Breast epithelium (tissue), 4 donors: ENCODE measurements at regions not wholly inside any gene's neighbourhood (a gene's known extent, or its start where the extent isn't known, plus 50 kb on each side); places are given as distances from the start of the nearest gene placed in this dataset.

ENCODE experiments used
- DNase-seq, 2 donors: peaks; one replicate each; pipeline ENCODE4 v3.0.0-alpha.2; 2019; ENCODE audit warnings: low spot score in 2 of 2
- H3K27ac ChIP-seq, 2 donors: fragments of 200-600 bp; sonication (generic) in 1 of 2; one replicate each; pipeline ENCODE4 v1.5.1; 2016 to 2019; ENCODE audit warnings: mild to moderate bottlenecking in 1 of 2
- H3K27me3 ChIP-seq, 2 donors: fragments of 200-600 bp; sonication (generic) in 1 of 2; one replicate each; pipeline versions ENCODE4 v1.5.1 to v1.6.0; 2017 to 2019; ENCODE audit warnings: control low read depth in 1 of 2, mild to moderate bottlenecking in 1 of 2
- H3K36me3 ChIP-seq: fragments of 200-600 bp; one replicate; pipeline ENCODE4 v1.5.1; 2019
- H3K4me1 ChIP-seq, 2 donors: fragments of 200-600 bp; sonication (generic); one replicate each; pipeline ENCODE4 v1.5.1; 2016 to 2019; ENCODE audit warnings: control low read depth in 1 of 2
- H3K4me3 ChIP-seq, 3 donors: fragments of 200-600 bp; sonication (generic); 1 replicate in 2 of 3; 2 replicates in 1 of 3; pipeline ENCODE4 v1.5.1; 2016 to 2019; ENCODE audit warnings: mild to moderate bottlenecking in 3 of 3, moderate library complexity in 2 of 3
- H3K9me3 ChIP-seq, 2 donors: fragments of 200-600 bp; sonication (generic) in 1 of 2; one replicate each; pipeline ENCODE4 v1.5.1; 2016 to 2019; ENCODE audit warnings: control low read depth in 1 of 2
- POLR2A ChIP-seq: fragments of 450-650 bp; IDR thresholded peaks from one replicate; pipeline ENCODE4 v1.6.1; 2016; ENCODE audit warnings: antibody characterized with exemption, mild to moderate bottlenecking, moderate library complexity
- POLR2AphosphoS5 ChIP-seq, 3 donors: sonication (generic); formaldehyde crosslinking; IDR thresholded peaks; one replicate each; pipeline ENCODE4 v1.6.1; 2017; ENCODE audit warnings: antibody characterized with exemption in 3 of 3
- intact Hi-C: fragments of 100-400 bp; cut with DNase I; formaldehyde crosslinking; loops from one replicate; pipeline ENCODE4 v1.15.1; 2023; ENCODE audit warnings: low total_unique reads
- TF ChIP-seq, protein P1 (sequence below), 3 donors: fragments of 450-650 bp; IDR thresholded peaks; one replicate each; pipeline ENCODE4 v1.5.1; 2016 to 2017; ENCODE audit warnings: antibody characterized with exemption in 3 of 3, mild to moderate bottlenecking in 3 of 3, moderate library complexity in 3 of 3

- intact Hi-C loops = no loop called here
- Histone ChIP-seq H3K4me1 (no peaks in the 10 kb centered on the region), H3K27ac (no peak overlapping the region), H3K4me3 (no peak overlapping the region), H3K9me3 (peaks cover 0 to 11% of the 10 kb centered on the region in 2 donors), H3K36me3 (no peaks in the 10 kb centered on the region), H3K27me3 (no peaks in the 10 kb centered on the region)
- DNase-seq = no peak
- TF ChIP-seq POLR2A (no peak), POLR2AphosphoS5 (IDR thresholded peaks at IDR 0.05) (no peak)
- TF ChIP-seq, protein P1, sequence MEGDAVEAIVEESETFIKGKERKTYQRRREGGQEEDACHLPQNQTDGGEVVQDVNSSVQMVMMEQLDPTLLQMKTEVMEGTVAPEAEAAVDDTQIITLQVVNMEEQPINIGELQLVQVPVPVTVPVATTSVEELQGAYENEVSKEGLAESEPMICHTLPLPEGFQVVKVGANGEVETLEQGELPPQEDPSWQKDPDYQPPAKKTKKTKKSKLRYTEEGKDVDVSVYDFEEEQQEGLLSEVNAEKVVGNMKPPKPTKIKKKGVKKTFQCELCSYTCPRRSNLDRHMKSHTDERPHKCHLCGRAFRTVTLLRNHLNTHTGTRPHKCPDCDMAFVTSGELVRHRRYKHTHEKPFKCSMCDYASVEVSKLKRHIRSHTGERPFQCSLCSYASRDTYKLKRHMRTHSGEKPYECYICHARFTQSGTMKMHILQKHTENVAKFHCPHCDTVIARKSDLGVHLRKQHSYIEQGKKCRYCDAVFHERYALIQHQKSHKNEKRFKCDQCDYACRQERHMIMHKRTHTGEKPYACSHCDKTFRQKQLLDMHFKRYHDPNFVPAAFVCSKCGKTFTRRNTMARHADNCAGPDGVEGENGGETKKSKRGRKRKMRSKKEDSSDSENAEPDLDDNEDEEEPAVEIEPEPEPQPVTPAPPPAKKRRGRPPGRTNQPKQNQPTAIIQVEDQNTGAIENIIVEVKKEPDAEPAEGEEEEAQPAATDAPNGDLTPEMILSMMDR (IDR thresholded peaks at IDR 0.05) = no peak
Measured at GRCh38 chr6:106767271-106767670, 137.9 kb downstream of the QRSL1 start.

DNA sequence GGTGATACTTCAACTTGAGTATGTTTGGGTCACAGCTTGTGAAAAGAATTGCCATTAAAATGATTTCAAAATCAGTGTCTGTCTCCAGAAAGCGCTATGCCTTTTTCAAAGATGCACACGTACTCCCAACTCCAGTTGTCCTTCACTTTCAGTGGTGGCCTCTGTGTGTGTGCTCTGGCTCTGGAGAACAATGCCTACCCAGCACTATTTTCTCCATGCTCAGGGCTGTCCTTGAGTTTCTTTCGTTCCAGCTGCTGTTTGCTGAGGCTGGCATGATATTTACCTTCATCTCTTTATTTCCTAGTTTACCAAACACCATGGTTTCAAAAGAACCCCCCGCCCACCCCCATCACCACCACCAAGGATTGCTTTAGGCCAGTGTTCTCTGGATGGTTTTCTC is 136.8 kb downstream of the QRSL1 start:
- peaks cover 0 to 11% of the 10 kb centered on the region in 2 donors for H3K9me3 ChIP-seq

GRCh38 chr6:106765496-106765895 is 136.1 kb downstream of the QRSL1 start:
- H3K9me3 ChIP-seq = peaks cover 0 to 11% of the 10 kb centered on the region in 2 donors
- DNase-seq = no peak
- no peaks in the 10 kb centered on the region for H3K4me1 ChIP-seq
- TF ChIP-seq POLR2AphosphoS5 (IDR thresholded peaks at IDR 0.05) = no peak
- TF ChIP-seq, protein P1 (IDR thresholded peaks at IDR 0.05) = no peak
- no peak for TF ChIP-seq POLR2A
- intact Hi-C loops = no loop called here
- no peaks in the 10 kb centered on the region for H3K27me3 ChIP-seq
- no peak overlapping the region for H3K4me3 ChIP-seq
- no peak overlapping the region for H3K27ac ChIP-seq
- H3K36me3 ChIP-seq = no peaks in the 10 kb centered on the region

More for the DNA sequence above, 136.8 kb downstream of the QRSL1 start:
- TF ChIP-seq, protein P1 (IDR thresholded peaks at IDR 0.05) = no peak
- TF ChIP-seq POLR2AphosphoS5 (IDR thresholded peaks at IDR 0.05) = no peak
- no peak for TF ChIP-seq POLR2A
- Histone ChIP-seq H3K4me1 (no peaks in the 10 kb centered on the region), H3K36me3 (no peaks in the 10 kb centered on the region), H3K27ac (no peak overlapping the region), H3K27me3 (no peaks in the 10 kb centered on the region), H3K4me3 (no peak overlapping the region)
- DNase-seq = no peak
- intact Hi-C loops = no loop called here

- no peak for DNase-seq
- intact Hi-C loops = no loop called here
- Histone ChIP-seq H3K27ac (no peak overlapping the region), H3K9me3 (peaks cover 0 to under 1% of the 10 kb centered on the region in 2 donors), H3K4me3 (no peak overlapping the region), H3K27me3 (no peaks in the 10 kb centered on the region), H3K36me3 (no peaks in the 10 kb centered on the region), H3K4me1 (no peaks in the 10 kb centered on the region)
- TF ChIP-seq POLR2AphosphoS5 (IDR thresholded peaks at IDR 0.05) (no peak), POLR2A (no peak)
- TF ChIP-seq, protein P1 (IDR thresholded peaks at IDR 0.05) = no peak
Measured at GRCh38 chr6:106764353-106764980, 135.1 kb downstream of the QRSL1 start.

DNA sequence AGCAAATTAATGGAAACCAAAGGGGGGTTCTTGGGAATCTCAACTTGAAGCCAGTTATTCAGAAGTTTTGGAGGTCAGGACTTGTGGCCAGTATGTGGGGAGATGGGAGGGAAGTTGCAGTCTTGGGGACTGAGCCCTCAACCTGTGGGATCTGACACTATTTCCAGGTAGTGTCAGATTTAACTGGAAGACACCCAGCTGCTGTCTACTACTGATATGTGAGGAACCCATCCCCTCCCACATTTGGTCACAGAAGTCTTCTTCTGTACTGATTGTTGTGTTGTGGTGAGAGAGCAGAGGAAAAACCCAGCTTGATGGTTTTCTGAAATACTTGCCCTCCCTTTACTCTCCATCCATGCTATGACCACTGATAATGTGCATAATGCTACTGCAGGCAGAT is 134.0 kb downstream of the QRSL1 start:
- Histone ChIP-seq H3K4me1 (no peaks in the 10 kb centered on the region), H3K9me3 (no peaks in the 10 kb centered on the region), H3K27me3 (no peaks in the 10 kb centered on the region), H3K36me3 (no peaks in the 10 kb centered on the region), H3K27ac (no peak overlapping the region), H3K4me3 (no peak overlapping the region)
- TF ChIP-seq POLR2AphosphoS5 (IDR thresholded peaks at IDR 0.05) (no peak), POLR2A (no peak)
- TF ChIP-seq, protein P1 (IDR thresholded peaks at IDR 0.05) = no peak
- intact Hi-C loops = no loop called here
- no peak for DNase-seq
